MG63 (cell line): ENCODE measurements at regions not wholly inside any gene's neighbourhood (a gene's known extent, or its start where the extent isn't known, plus 50 kb on each side); places are given as distances from the start of the nearest gene placed in this dataset.
"Not testable (repeated sequence)": the region's sequence is repeated elsewhere in the genome, so short reads cannot be mapped to it uniquely, and the experiment has no call there.

Experiments used
- DNase-seq: peaks from one replicate; pipeline ENCODE4 v3.0.0-alpha.2; 2020
- H3K27me3 ChIP-seq: fragments of 250-450 bp; sonication (Bioruptor Pico); 2 replicates; pipeline ENCODE4 v1.5.1; 2020; ENCODE audit warnings: mild to moderate bottlenecking, moderate library complexity
- H3K36me3 ChIP-seq: fragments of 250-450 bp; sonication (Bioruptor Pico); 2 replicates; pipeline ENCODE4 v1.5.1; 2020; ENCODE audit warnings: mild to moderate bottlenecking, moderate library complexity
- H3K4me3 ChIP-seq: fragments of 250-450 bp; sonication (Bioruptor Pico); 2 replicates; pipeline ENCODE4 v1.5.1; 2020; ENCODE audit warnings: mild to moderate bottlenecking, moderate library complexity
- H3K9me3 ChIP-seq: fragments of 250-450 bp; sonication (Bioruptor Pico); 2 replicates; pipeline ENCODE4 v1.5.1; 2020; ENCODE audit warnings: mild to moderate bottlenecking, moderate library complexity

DNA sequence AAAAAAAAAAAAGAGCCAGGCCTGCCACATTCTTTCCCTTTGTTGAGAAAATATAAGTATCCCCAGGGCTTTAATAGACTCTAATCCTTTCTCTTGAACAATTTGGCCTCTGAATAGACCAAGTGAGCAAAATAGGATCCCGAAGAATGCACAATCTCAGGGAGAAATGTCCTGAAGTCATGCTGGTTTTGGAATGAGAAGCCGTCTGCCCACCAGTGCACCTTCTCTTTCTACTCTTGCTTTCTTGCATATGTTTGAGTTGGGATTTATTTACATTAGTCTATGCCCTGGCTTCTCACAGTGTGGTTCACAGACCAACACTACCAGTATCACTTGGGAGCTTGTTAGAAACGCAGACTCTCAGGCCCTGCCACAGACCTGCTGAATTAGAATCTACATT lies 153.0 kb downstream of the ZNF621 start:
- no peak for DNase-seq
- H3K36me3 ChIP-seq, result no peaks in the 10 kb centered on the region
- no peaks in the 10 kb centered on the region for H3K9me3 ChIP-seq

DNA sequence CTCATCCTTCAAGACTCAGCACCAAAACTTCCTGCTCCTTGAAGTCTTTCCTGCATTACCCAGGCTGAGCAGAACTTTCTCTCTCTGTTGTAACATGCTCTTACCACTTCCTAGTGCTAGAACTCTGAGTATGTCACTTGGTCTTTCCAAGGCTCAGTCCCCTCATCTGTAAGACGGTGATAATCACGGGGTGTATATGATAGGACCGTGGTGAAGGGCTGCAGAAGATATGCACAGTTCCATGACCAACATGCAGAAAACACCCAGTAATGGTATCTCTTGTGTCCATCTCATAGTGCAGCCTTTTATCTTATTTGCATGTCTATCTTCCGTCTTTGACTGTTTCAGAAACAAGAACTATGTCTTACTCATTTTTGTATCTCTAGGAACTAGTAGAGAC lies 154.5 kb downstream of the ZNF621 start:
- Histone ChIP-seq H3K9me3 (no peaks in the 10 kb centered on the region), H3K36me3 (no peaks in the 10 kb centered on the region)
- no peak for DNase-seq

More for the DNA sequence above, 153.0 kb downstream of the ZNF621 start:
- no peaks in the 10 kb centered on the region for H3K27me3 ChIP-seq
- H3K4me3 ChIP-seq, result no peak overlapping the region

DNA sequence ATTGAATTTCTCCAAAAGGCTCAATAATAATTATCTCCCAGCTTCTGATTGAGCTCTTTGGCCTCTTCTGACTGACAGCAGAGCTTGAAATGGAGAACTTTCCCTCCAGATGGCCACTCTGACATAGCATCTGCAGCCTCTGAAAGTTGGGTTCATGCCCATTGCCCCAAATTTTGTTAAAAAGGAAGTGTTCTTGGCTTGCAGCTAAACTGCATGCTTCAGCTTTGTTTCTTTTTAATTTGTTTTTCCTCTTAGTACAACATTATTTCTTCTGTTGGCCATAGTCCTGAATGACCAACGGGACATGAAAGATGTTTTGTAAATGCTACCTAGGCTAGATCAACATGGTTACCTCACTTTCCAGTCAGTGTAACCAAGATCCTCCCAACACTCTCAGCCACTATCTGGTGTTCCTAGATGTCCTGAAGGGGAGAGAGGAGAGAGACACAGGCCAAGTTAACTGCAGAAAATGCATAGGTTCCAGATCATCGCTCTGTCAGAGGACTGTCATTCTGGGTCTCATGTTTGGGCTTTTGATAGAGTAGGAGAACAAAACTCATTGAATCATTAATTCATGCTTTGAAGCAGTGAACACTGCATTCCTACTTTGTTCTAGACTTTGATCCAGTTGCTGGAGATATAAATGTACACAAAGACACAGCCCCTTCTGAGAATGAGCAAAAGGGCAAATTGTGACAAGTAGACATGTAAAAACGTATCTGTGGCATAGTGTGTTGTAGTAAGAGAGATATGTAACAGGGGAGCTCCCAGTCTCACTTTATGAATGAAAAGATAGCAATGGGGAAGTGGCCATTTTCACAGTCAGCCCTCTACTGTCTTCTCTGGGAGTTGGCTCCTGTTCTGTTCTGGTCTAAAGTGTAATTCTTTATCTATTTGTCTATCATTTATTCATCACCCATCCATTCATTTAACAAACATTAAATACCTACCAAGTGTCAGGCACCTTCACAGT lies 156.2 kb downstream of the ZNF621 start:
- Histone ChIP-seq H3K36me3 (no peaks in the 10 kb centered on the region), H3K4me3 (no peak overlapping the region), H3K9me3 (no peaks in the 10 kb centered on the region), H3K27me3 (no peaks in the 10 kb centered on the region)
- DNase-seq, result no peak

More for the DNA sequence above, 154.5 kb downstream of the ZNF621 start:
- Histone ChIP-seq H3K4me3 (no peak overlapping the region), H3K27me3 (no peaks in the 10 kb centered on the region)

DNA sequence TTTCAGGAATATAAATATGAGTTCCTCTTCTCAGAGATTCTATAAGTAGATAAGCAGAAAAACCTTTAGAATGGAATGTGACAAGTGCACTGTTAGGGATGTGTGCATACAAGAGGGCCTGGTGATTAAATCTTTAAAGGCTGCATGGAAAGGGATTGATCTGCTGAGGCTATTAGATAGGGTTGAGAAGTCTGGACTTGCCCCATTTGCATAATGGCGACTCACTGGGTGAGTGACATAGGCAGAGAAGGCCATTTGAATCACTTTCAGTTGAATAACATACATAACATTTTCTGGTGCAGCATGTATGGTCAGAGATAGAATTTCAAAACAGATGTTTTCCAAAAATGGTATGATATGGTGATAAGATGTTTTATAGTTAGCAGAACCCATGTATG lies 156.9 kb downstream of the ZNF621 start:
- no peaks in the 10 kb centered on the region for H3K36me3 ChIP-seq
- no peak for DNase-seq
- no peaks in the 10 kb centered on the region for H3K9me3 ChIP-seq
- H3K27me3 ChIP-seq, result no peaks in the 10 kb centered on the region
- H3K4me3 ChIP-seq, result no peak overlapping the region

DNA sequence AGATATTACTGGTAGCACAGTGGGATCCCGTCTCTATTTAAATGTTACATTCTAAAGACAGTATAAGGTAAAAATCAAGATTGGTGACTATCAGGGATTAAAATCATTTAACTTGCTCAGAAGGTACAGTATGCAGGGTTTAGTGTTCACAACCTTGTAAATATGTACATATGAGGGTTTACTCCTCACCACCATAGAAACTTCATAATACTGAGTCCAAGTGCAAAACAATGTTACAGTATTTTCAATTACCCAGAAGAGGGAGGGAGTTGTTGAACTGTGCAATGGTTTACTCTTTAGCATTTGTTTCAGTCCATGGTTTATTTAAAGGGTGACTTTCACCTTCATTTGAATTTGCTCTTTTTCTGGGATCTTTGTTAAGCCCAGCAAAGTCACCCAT lies 165.1 kb downstream of the ZNF621 start:
- Histone ChIP-seq H3K4me3 (no peak overlapping the region), H3K36me3 (no peaks in the 10 kb centered on the region), H3K27me3 (no peaks in the 10 kb centered on the region), H3K9me3 (no peaks in the 10 kb centered on the region)
- no peak for DNase-seq

DNA sequence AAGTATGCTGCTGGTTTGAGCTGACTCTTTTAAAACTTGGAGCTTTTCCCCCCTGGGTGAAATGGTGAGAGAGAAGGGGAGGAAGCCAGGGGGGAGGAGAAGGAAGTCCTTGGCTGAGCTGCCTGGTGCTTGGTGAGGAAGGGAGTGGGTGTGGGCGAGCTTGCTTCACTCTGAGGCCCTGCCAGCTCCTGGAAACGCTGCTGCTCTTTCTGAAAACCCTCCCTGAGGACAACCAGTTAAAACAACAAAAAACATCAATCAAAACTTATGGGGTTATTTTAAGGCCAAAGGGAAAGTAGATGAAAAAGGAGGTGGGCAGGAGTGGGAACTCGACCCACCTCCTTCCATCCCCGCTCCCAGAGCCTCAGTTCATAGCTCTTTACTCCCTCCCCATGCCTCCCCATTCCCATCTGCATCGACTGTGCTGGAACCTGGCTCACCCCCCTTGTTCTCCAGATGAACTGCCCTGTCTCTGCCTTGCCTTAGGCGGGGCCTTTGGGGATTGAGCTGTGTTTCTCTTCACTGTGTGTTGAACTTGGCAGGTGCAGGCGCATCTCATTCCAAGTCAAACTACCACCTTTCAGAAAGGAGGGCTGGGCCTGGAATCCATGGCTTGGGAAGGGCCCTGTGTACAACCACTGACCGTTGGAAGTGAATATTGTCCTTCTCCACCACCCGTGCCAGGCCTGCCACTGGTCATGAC lies 166.1 kb downstream of the ZNF621 start:
- Histone ChIP-seq H3K9me3 (no peaks in the 10 kb centered on the region), H3K36me3 (no peaks in the 10 kb centered on the region), H3K4me3 (no peak overlapping the region), H3K27me3 (no peaks in the 10 kb centered on the region)
- DNase-seq, result peak; percentile 54

DNA sequence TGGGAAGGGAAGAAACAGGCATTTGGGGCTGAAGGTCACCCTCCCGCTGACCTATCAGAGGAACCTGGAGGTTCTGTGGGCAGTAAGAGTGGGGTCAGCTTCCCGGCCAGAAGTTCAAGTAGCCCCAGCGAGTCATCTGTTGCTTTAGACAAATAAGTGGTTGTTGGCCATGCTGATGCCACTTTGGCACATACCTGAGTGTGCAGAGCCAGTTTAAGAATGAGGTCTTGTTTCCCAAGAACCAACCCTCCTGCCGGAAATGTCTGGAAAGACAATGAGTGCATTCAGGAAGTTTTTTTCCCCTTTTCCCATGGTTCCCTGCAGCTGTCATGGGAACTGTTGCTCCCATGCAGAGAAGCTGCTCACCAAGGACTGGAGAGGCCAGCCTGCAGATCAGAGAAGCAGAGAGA lies 166.7 kb downstream of the ZNF621 start:
- Histone ChIP-seq H3K4me3 (no peak overlapping the region), H3K27me3 (no peaks in the 10 kb centered on the region), H3K9me3 (no peaks in the 10 kb centered on the region), H3K36me3 (no peaks in the 10 kb centered on the region)
- DNase-seq, result peak; percentile 68

DNA sequence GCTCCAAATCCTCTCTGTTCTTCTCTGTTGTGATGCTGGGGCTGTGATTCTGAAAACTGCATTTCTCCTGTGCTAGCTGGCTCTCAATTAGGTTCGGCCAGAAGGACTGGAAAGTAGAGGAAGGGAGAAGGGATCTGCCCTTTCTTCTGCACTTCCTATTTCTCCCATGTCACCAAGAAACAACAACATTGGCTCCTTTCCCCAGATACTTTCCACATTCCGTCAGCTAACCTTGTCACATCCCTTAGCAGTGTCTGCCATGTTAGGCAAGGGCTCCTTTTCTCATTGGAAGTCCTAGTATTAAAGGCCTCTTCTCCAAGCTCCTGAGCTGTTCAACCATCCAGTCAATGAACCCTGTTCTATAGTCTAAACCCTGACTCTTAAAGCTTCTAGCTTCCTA lies 171.1 kb downstream of the ZNF621 start:
- no peak for DNase-seq
- Histone ChIP-seq H3K27me3 (no peaks in the 10 kb centered on the region), H3K36me3 (no peaks in the 10 kb centered on the region), H3K9me3 (no peaks in the 10 kb centered on the region), H3K4me3 (no peak overlapping the region)

DNA sequence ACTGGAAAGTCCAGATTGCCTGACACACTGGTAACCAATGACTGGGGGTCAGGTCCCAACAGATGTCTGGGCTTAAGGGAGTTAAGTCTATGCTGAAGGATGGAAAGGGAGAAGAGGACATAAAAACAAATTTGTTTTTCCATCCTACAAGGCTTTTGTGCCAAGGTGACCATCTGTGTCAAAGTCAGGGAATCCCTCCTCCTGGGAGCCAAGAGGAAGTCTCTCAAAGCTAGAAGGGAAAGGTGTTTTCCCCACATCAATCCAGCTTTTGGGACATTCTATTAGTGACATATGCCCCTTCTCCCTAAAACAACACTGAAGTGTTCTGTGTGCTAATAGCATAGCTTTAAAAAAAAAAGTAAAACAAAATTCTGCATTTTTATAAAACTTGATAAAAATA lies 173.9 kb downstream of the ZNF621 start:
- H3K4me3 ChIP-seq, H3K27me3 ChIP-seq, DNase-seq, H3K9me3 ChIP-seq, H3K36me3 ChIP-seq: not testable (repeated sequence)

DNA sequence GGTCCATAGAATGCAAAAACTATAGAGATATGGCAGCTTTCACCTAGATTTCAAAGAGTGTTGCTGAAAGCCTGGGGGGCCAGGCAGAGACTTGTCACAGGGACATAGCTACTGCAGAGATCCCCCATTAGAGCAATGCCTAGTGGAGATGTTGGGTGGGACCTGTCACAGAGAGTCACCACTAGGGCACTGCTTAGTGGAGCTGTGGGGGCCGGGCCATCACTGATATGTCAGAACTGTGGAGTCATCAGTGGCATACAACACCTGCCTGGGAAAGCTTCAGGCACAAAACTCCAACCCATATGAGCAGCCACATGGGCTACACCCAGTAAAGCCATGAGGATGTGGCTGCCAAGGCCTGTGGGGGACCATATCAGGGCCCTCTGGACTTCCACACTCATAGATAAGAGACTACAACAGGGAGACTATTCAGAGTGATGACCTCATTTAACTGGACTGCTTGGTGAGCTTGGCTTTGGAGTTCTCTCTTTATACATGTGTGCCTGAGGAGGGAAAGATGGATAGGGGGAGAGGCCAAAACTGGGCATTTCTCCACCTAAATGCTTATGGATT lies 176.3 kb downstream of the ZNF621 start:
- H3K4me3 ChIP-seq, result no peak overlapping the region
- DNase-seq, result no peak
- H3K27me3 ChIP-seq, result no peaks in the 10 kb centered on the region
- H3K36me3 ChIP-seq, result no peaks in the 10 kb centered on the region
- no peaks in the 10 kb centered on the region for H3K9me3 ChIP-seq

DNA sequence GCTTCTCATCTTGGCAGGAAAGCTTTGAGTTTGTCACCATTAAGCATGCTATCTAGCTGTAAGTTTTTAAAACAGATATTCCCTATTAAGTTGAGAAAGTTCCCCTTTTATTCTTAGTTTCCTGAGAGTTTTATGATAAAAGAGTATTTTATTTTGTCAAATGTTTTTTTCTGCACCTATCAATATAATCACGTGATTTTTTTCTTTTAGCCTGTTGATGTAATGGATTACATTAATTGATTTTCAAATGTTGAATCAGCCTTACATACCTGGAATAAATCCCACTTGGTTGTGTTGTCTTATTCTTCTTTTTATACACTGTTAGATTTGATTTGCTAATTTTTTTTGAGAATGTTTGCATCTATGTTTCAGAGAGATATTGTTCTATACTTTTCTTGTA lies 179.5 kb downstream of the ZNF621 start:
- H3K27me3 ChIP-seq, result no peaks in the 10 kb centered on the region
- no peak for DNase-seq
- no peaks in the 10 kb centered on the region for H3K9me3 ChIP-seq
- no peak overlapping the region for H3K4me3 ChIP-seq
- no peaks in the 10 kb centered on the region for H3K36me3 ChIP-seq

DNA sequence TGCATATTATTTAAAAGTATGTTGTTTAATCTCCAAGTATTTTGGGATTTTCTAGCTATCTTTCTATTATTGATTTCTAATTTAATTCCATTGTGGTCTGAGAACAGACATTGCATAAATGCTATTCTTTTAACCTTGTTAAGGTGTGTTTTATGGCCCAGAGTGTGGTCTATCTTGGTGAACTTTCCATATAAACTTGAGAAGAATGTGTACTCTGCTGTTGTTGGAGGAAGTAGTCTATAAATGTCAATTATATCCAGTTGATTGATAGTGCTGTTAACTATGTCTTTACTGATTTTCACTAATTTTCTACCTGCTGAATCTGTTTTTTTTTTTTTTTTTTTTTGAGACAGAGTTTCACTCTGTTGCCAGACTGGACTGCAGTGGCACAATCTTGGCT lies 180.9 kb downstream of the ZNF621 start:
- DNase-seq, result no peak
- H3K9me3 ChIP-seq, result no peaks in the 10 kb centered on the region
- H3K27me3 ChIP-seq, result no peaks in the 10 kb centered on the region
- H3K4me3 ChIP-seq, result no peak overlapping the region
- no peaks in the 10 kb centered on the region for H3K36me3 ChIP-seq

DNA sequence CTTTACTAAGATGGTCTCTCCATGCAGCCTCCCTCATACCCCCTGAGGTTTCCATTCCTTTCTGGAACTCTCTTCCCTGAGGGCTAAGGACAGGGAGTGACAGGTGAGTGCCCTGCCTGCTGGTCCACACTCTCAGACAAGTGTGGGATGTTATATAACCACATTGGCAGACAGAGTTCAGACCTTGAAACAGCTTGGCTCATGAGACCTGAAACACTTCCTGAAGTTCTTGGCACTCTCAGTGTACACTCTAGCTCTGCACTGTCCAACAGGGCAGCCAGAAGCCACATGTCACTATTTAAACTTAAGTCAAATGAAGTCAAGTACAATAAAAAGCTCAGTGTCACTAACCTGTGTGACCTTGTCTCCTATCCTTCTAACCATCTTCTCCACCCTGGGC lies 188.5 kb downstream of the ZNF621 start:
- Histone ChIP-seq H3K27me3 (no peaks in the 10 kb centered on the region), H3K36me3 (no peaks in the 10 kb centered on the region), H3K4me3 (no peak overlapping the region), H3K9me3 (no peaks in the 10 kb centered on the region)
- DNase-seq, result no peak

DNA sequence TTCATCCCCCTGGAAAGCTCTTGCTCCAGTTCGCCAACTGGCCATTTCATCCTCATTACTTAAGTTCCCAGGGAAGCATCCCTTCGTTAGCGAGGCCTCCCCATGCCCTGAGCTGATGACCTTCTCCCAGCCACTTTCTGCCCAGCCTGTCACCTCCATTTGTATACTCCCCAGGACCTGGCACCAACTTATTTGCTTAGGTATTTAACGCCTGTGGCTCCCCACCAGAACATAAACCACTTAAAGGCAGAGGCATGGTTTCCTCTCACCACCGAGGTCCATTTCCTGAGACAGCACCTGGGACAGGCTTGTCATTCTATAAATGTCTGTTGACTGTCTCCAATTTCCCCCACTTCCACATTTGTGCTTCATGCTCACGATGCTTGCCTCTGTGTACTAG lies 189.0 kb downstream of the ZNF621 start:
- Histone ChIP-seq H3K36me3 (no peaks in the 10 kb centered on the region), H3K27me3 (no peaks in the 10 kb centered on the region), H3K4me3 (no peak overlapping the region), H3K9me3 (no peaks in the 10 kb centered on the region)
- DNase-seq, result no peak

DNA sequence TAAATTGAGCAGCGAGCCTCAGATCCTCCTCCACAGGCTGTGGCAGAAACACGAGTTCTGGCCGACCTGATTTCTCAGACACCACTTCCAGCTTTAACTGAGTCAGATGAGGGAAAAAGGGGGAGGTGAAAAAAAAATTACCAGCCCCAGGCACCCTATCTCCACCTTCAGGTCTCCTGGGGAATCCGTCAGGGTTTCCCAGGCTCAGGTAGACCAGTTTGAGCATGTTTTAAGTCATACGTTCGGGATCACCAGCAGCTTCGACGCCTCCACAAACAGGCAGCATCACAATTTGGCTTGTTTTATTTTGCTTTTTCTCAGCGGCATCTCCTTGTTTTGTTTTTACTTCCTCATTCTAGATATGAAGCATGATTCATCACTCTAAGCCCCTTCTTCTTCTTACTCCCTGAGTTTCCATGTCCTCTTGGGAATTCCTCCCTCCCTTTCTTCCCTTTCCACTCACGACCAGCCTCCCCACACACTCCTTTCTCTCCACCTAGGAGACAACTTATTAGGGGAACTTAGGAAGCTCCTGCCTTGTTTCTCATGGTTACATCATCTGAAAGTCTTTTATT lies 190.1 kb downstream of the ZNF621 start:
- DNase-seq, result no peak
- Histone ChIP-seq H3K36me3 (no peaks in the 10 kb centered on the region), H3K4me3 (no peak overlapping the region), H3K9me3 (no peaks in the 10 kb centered on the region), H3K27me3 (no peaks in the 10 kb centered on the region)

DNA sequence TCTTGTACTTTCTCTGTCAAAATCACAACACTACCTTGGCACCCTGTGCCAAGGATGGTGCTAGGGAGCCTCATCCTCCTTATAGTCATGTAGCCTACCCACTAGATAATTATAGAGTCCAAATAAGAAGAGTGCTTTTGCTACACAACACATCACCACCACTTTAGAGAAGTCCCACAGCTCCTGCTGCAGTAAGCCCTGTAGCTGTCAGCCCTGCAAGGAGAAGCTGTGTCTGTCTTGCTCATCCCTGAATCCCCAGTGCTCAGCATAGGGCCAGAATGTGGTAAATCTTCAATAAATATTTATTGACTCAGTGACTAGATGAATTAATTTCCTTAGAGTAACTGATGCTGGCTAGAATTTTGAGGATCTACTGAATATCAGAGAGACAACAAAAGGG lies 190.8 kb downstream of the ZNF621 start:
- DNase-seq, result no peak
- no peaks in the 10 kb centered on the region for H3K36me3 ChIP-seq
- H3K4me3 ChIP-seq, result no peak overlapping the region
- no peaks in the 10 kb centered on the region for H3K27me3 ChIP-seq
- H3K9me3 ChIP-seq, result no peaks in the 10 kb centered on the region

DNA sequence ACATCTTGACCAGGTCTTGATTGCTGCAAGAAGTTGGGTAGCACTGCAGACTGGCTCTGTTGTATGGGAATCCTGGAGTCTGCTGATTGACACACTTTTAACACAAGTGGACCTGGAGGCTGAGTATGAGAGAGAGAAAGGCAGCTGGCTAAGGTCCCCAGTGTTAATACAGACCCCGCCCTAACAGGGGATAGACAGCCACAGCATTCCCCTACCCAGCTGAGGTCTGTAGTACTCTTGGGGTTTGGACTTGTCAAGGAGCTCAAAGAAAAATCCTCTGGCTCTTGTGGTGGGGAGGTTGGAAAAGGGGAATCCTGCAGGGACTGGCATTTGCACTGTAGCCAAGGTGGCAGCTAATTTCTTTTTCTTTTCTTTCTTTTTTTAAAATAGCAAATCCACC lies 192.7 kb downstream of the ZNF621 start:
- no peak for DNase-seq
- Histone ChIP-seq H3K36me3 (no peaks in the 10 kb centered on the region), H3K27me3 (no peaks in the 10 kb centered on the region), H3K9me3 (no peaks in the 10 kb centered on the region), H3K4me3 (no peak overlapping the region)
